HepG2 (cell line): ENCODE measurements at regions not wholly inside any gene's neighbourhood (a gene's known extent, or its start where the extent isn't known, plus 50 kb on each side); places are given as distances from the start of the nearest gene placed in this dataset.

Experiments used
- ARNT2 ChIP-seq: sonication (generic); formaldehyde crosslinking; IDR thresholded peaks from 2 replicates; pipeline ENCODE4 v1.8.0; 2022; ENCODE audit warnings: mild to moderate bottlenecking, low read depth, missing genetic modification reagents, moderate library complexity
- DBP ChIP-seq: sonication (generic); formaldehyde crosslinking; IDR thresholded peaks from 2 replicates; pipeline ENCODE4 v1.4.0; 2020; ENCODE audit warnings: missing genetic modification reagents; ENCODE audit errors: not compliant biosample characterization
- MEIS1 ChIP-seq: sonication (generic); formaldehyde crosslinking; IDR thresholded peaks from 2 replicates; pipeline ENCODE4 v1.9.0; 2021; ENCODE audit warnings: mild to moderate bottlenecking, missing genetic modification reagents, moderate library complexity, borderline replicate concordance
- PCBP1 ChIP-seq: fragments of 200-400 bp; formaldehyde crosslinking; IDR thresholded peaks from 2 replicates; pipeline ENCODE4 v1.6.1; 2017; ENCODE audit warnings: mild to moderate bottlenecking, low read depth, low read length, borderline replicate concordance
- PHB2 ChIP-seq: fragments of 450-650 bp; IDR thresholded peaks from 2 replicates; pipeline ENCODE4 v1.6.1; 2018; ENCODE audit not compliant: partially characterized antibody
- RARA ChIP-seq: IDR thresholded peaks from 2 replicates; pipeline ENCODE4 v1.6.1; 2016; ENCODE audit warnings: missing genetic modification reagents, missing compliant biosample characterization
- RBAK ChIP-seq: sonication (generic); formaldehyde crosslinking; IDR thresholded peaks from 2 replicates; pipeline ENCODE4 v1.5.1; 2020; ENCODE audit warnings: mild to moderate bottlenecking, missing genetic modification reagents
- RFX3 ChIP-seq: IDR thresholded peaks from 2 replicates; pipeline ENCODE4 v1.6.1; 2016; ENCODE audit warnings: missing biosample characterization, missing genetic modification reagents
- SIN3B ChIP-seq: fragments of 150-350 bp; IDR thresholded peaks from 2 replicates; pipeline ENCODE4 v1.6.1; 2014; ENCODE audit warnings: low read length
- SOX6 ChIP-seq, 2 experiments: fragments of 450-650 bp in 1 of 2; sonication (generic) in 1 of 2; formaldehyde crosslinking in 1 of 2; IDR thresholded peaks; 2 replicates each; pipeline versions ENCODE4 v1.4.0 to v1.6.1; 2017 to 2020; ENCODE audit warnings: antibody characterized with exemption in 1 of 2, mild to moderate bottlenecking in 1 of 2, missing genetic modification reagents in 1 of 2
- THYN1 ChIP-seq: sonication (generic); formaldehyde crosslinking; IDR thresholded peaks from 2 replicates; pipeline ENCODE4 v1.8.1; 2023; ENCODE audit warnings: low read depth, mild to moderate bottlenecking, moderate library complexity, missing genetic modification reagents, borderline replicate concordance
- ZBTB1 ChIP-seq: sonication (generic); formaldehyde crosslinking; IDR thresholded peaks from 2 replicates; pipeline ENCODE4 v1.4.0; 2020; ENCODE audit warnings: missing genetic modification reagents, borderline replicate concordance
- ZBTB10 ChIP-seq: sonication (generic); formaldehyde crosslinking; IDR thresholded peaks from 2 replicates; pipeline ENCODE4 v1.4.0; 2020; ENCODE audit warnings: missing genetic modification reagents, borderline replicate concordance
- ZBTB42 ChIP-seq: sonication (generic); formaldehyde crosslinking; IDR thresholded peaks from 2 replicates; pipeline ENCODE4 v1.5.0; 2020; ENCODE audit warnings: mild to moderate bottlenecking, missing genetic modification reagents
- ZMAT3 ChIP-seq: sonication (generic); formaldehyde crosslinking; conservative IDR thresholded peaks from 2 replicates; pipeline ENCODE4 v1.7.0; 2021; ENCODE audit warnings: missing genetic modification reagents
- ZNF124 ChIP-seq: sonication (generic); formaldehyde crosslinking; IDR thresholded peaks from 2 replicates; pipeline ENCODE4 v1.4.0; 2020; ENCODE audit warnings: missing genetic modification reagents
- ZNF205 ChIP-seq: IDR thresholded peaks from 2 replicates; pipeline ENCODE4 v1.6.1; 2018; ENCODE audit warnings: missing biosample characterization, missing genetic modification reagents
- ZNF333 ChIP-seq: sonication (generic); formaldehyde crosslinking; IDR thresholded peaks from 2 replicates; pipeline ENCODE4 v1.4.0; 2020; ENCODE audit warnings: mild to moderate bottlenecking, missing genetic modification reagents, borderline replicate concordance
- ZNF431 ChIP-seq: sonication (generic); formaldehyde crosslinking; IDR thresholded peaks from 2 replicates; pipeline ENCODE4 v1.9.0; 2022; ENCODE audit warnings: missing genetic modification reagents, low read depth, mild to moderate bottlenecking, borderline replicate concordance
- ZNF547 ChIP-seq: sonication (generic); formaldehyde crosslinking; IDR thresholded peaks from 2 replicates; pipeline ENCODE4 v1.5.1; 2020; ENCODE audit warnings: mild to moderate bottlenecking, missing genetic modification reagents
- ZNF607 ChIP-seq: sonication (generic); formaldehyde crosslinking; IDR thresholded peaks from 2 replicates; pipeline ENCODE4 v1.5.1; 2020; ENCODE audit warnings: missing genetic modification reagents, mild to moderate bottlenecking, borderline replicate concordance
- ZNF644 ChIP-seq: IDR thresholded peaks from 2 replicates; pipeline ENCODE4 v1.6.1; 2016; ENCODE audit warnings: low read depth
- ZSCAN21 ChIP-seq: sonication (generic); formaldehyde crosslinking; IDR thresholded peaks from 2 replicates; pipeline ENCODE4 v1.8.0; 2022; ENCODE audit warnings: mild to moderate bottlenecking, missing genetic modification reagents, moderate library complexity, borderline replicate concordance
- TF ChIP-seq, protein P1 (sequence below): IDR thresholded peaks from 2 replicates; pipeline ENCODE4 v1.6.1; 2016
- TF ChIP-seq, protein P2 (sequence below): sonication (generic); IDR thresholded peaks from 2 replicates; pipeline ENCODE4 v1.6.1; 2016; ENCODE audit warnings: low read depth, borderline replicate concordance
- TF ChIP-seq, protein P3 (sequence below): sonication (generic); formaldehyde crosslinking; IDR thresholded peaks from 2 replicates; pipeline ENCODE4 v1.5.0; 2020; ENCODE audit warnings: missing genetic modification reagents

GRCh38 chrX:129230850-129231512 lies 292.3 kb downstream of the SMARCA1 start (continued):
- TF ChIP-seq ZNF607, result peak; percentile 41; the same call in 1 of the 2 replicates
- TF ChIP-seq SIN3B, result no peak
- no peak for TF ChIP-seq ZNF431 (CRISPR knock-in tag)
- no peak for TF ChIP-seq ZBTB10
- no peak for TF ChIP-seq PCBP1
- TF ChIP-seq, protein P1, sequence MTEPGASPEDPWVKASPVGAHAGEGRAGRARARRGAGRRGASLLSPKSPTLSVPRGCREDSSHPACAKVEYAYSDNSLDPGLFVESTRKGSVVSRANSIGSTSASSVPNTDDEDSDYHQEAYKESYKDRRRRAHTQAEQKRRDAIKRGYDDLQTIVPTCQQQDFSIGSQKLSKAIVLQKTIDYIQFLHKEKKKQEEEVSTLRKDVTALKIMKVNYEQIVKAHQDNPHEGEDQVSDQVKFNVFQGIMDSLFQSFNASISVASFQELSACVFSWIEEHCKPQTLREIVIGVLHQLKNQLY (CRISPR knock-in tag), result no peak
- no peak for TF ChIP-seq SOX6 (IDR thresholded peaks at IDR 0.05)
- TF ChIP-seq SOX6 (CRISPR knock-in tag; IDR thresholded peaks at IDR 0.05), result peak; percentile 80
- no peak for TF ChIP-seq MEIS1 (CRISPR knock-in tag)
- TF ChIP-seq ZNF644 (CRISPR knock-in tag), result 0 out of 2 replicates have a peak, but pooled peaks have one; percentile 22
- TF ChIP-seq RBAK (CRISPR knock-in tag), result peak; percentile 62; the same call in 1 of the 2 replicates
- no peak for TF ChIP-seq RFX3 (CRISPR knock-in tag)
- no peak for TF ChIP-seq ZBTB1 (CRISPR knock-in tag)
- TF ChIP-seq, protein P2, sequence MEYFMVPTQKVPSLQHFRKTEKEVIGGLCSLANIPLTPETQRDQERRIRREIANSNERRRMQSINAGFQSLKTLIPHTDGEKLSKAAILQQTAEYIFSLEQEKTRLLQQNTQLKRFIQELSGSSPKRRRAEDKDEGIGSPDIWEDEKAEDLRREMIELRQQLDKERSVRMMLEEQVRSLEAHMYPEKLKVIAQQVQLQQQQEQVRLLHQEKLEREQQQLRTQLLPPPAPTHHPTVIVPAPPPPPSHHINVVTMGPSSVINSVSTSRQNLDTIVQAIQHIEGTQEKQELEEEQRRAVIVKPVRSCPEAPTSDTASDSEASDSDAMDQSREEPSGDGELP, result 0 out of 2 replicates have a peak, but pooled peaks have one; percentile 30
- no peak for TF ChIP-seq ZSCAN21
- TF ChIP-seq RARA (CRISPR knock-in tag), result peak; percentile 38; the same call in 1 of the 2 replicates
- TF ChIP-seq ZNF205 (CRISPR knock-in tag), result no peak
- no peak for TF ChIP-seq DBP (CRISPR knock-in tag)
- no peak for TF ChIP-seq ZBTB42 (CRISPR knock-in tag)
- TF ChIP-seq, protein P3, sequence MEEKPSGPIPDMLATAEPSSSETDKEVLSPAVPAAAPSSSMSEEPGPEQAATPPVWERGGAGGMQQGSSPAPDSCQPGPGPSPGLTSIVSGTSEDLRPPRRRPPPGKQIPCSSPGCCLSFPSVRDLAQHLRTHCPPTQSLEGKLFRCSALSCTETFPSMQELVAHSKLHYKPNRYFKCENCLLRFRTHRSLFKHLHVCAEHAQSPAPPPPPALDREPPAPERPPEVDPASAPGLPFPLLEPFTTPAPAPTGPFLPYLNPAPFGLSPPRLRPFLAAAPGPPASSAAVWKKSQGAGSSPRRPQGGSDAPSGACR (CRISPR knock-in tag), result no peak
- no peak for TF ChIP-seq ZNF124 (CRISPR knock-in tag)
- TF ChIP-seq ARNT2 (CRISPR knock-in tag), result no peak
- no peak for TF ChIP-seq PHB2
- no peak for TF ChIP-seq ZNF333 (CRISPR knock-in tag)
- TF ChIP-seq ZNF547 (CRISPR knock-in tag), result no peak
- TF ChIP-seq ZMAT3, result no peak
- TF ChIP-seq THYN1 (CRISPR knock-in tag), result no peak
